Thymus (tissue), 11 donors: ENCODE measurements at regions not wholly inside any gene's neighbourhood (a gene's known extent, or its start where the extent isn't known, plus 50 kb on each side); places are given as distances from the start of the nearest gene placed in this dataset.

Experiments used
- DNase-seq, 9 donors: peaks; one replicate each; pipeline ENCODE4 v3.0.0-alpha.2; 2013; ENCODE audit warnings: low spot score in 9 of 9, low read depth in 6 of 9, missing footprints in 1 of 9
- H3K27ac ChIP-seq, 2 donors: one replicate each; pipeline ENCODE4 v1.5.1; 2013; ENCODE audit warnings: control low read depth in 1 of 2, low read depth in 1 of 2, low read length in 1 of 2, mild to moderate bottlenecking in 1 of 2, moderate library complexity in 1 of 2
- H3K27me3 ChIP-seq, 2 donors: one replicate each; pipeline ENCODE4 v1.5.1; 2013; ENCODE audit warnings: low read length in 1 of 2; ENCODE audit not compliant: control insufficient read depth in 2 of 2, insufficient read depth in 1 of 2
- H3K36me3 ChIP-seq, 2 donors: one replicate each; pipeline ENCODE4 v1.5.1; 2013; ENCODE audit warnings: low read length in 1 of 2, mild to moderate bottlenecking in 1 of 2, moderate library complexity in 1 of 2; ENCODE audit not compliant: control insufficient read depth in 2 of 2, insufficient read depth in 2 of 2
- H3K4me1 ChIP-seq, 2 donors: one replicate each; pipeline ENCODE4 v1.5.1; 2013; ENCODE audit warnings: low read length in 2 of 2; ENCODE audit not compliant: control insufficient read depth in 2 of 2, insufficient read depth in 2 of 2
- H3K4me3 ChIP-seq, 2 donors: one replicate each; pipeline ENCODE4 v1.5.1; 2013; ENCODE audit warnings: low read length in 2 of 2, control low read depth in 1 of 2, mild to moderate bottlenecking in 1 of 2
- H3K9me3 ChIP-seq, 2 donors: one replicate each; pipeline ENCODE4 v1.5.1; 2013; ENCODE audit warnings: low read length in 1 of 2, mild to moderate bottlenecking in 1 of 2; ENCODE audit not compliant: control insufficient read depth in 2 of 2, insufficient read depth in 1 of 2
- WGBS: extraction: QIAGEN DNeasy Blood & Tissue Kit; methylation state at CpG from one replicate; pipeline ENCODE4 v1.1.7; 2013; 5-methylcytosine and 5-hydroxymethylcytosine counted together
- donor health status: healthy.

GRCh38 chr6:120211955-120212792 lies 862.6 kb upstream of the MAN1A1 start:
- no peak overlapping the region for H3K27ac ChIP-seq
- no peaks in the 10 kb centered on the region for H3K27me3 ChIP-seq
- DNase-seq, result no peak
- WGBS, result 55% methylated on average over 4 of the region's 4 CpGs
- H3K9me3 ChIP-seq, result no peaks in the 10 kb centered on the region
- no peaks in the 10 kb centered on the region for H3K4me1 ChIP-seq
- H3K36me3 ChIP-seq, result no peaks in the 10 kb centered on the region
- no peak overlapping the region for H3K4me3 ChIP-seq

DNA sequence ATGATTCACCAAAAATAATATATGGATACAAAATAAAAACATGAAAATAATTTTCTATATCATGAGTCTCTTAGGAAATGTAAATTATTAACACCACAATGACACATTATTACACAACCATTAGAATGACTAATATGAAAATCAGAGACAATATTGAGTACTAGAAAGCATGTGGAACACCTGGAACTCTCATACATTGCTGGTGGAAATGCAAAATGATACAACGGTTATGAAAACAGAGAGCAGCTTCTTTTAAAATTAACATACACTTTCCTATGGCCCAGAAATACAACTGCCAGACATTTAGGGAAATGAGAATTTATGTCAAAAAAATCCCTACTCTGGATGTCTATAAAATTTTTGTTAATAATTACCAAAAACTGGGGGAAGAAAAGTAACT lies 853.3 kb upstream of the MAN1A1 start:
- Histone ChIP-seq H3K4me1 (no peaks in the 10 kb centered on the region), H3K4me3 (no peak overlapping the region), H3K9me3 (no peaks in the 10 kb centered on the region), H3K27me3 (no peaks in the 10 kb centered on the region), H3K36me3 (no peaks in the 10 kb centered on the region), H3K27ac (no peak overlapping the region)
- 91% methylated on average over 1 of the region's 1 CpG for WGBS
- no peak for DNase-seq

DNA sequence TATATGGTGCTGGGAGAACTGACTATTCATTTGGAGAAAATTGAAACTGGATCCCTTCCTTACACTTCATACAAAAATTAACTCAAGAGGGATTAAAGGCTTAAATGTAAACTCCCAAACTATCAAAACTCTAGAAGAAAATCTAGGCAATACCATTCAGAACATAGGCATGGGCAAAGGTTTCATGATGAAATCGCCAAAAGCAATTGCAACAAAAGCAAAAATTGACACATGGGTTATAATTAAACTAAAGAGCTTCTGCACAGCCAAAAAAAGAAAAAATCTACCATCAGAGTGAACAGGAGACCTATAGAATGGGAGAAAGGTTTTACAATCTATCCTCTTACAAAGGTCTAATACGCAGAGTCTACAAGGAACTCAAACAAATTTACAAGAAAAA lies 851.3 kb upstream of the MAN1A1 start:
- Histone ChIP-seq H3K27me3 (no peaks in the 10 kb centered on the region), H3K4me1 (no peaks in the 10 kb centered on the region), H3K27ac (no peak overlapping the region), H3K4me3 (no peak overlapping the region), H3K9me3 (no peaks in the 10 kb centered on the region), H3K36me3 (no peaks in the 10 kb centered on the region)
- 94% methylated on average over 2 of the region's 2 CpGs for WGBS
- no peak for DNase-seq

DNA sequence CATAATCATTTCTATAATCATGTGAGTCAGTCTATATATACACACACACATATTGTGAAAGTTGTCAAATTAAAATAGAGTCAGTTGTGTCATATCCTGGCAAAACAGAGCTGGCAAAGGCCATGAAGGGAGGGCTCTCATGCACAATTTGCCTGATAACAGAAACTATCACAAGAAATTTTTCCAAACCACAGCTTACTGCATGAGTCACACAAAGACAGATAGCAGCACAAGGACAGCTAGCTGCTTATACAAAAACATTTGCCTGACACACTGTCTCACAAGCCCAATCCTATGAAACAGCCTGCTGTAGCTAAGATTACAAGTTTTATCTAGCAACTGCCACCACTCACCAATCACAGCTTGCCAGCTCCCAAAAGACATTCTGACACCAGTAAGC lies 848.5 kb upstream of the MAN1A1 start:
- H3K9me3 ChIP-seq, result no peaks in the 10 kb centered on the region
- DNase-seq, result no peak
- H3K4me3 ChIP-seq, result no peak overlapping the region
- no peaks in the 10 kb centered on the region for H3K27me3 ChIP-seq
- no peaks in the 10 kb centered on the region for H3K36me3 ChIP-seq
- H3K4me1 ChIP-seq, result no peaks in the 10 kb centered on the region
- H3K27ac ChIP-seq, result no peak overlapping the region

DNA sequence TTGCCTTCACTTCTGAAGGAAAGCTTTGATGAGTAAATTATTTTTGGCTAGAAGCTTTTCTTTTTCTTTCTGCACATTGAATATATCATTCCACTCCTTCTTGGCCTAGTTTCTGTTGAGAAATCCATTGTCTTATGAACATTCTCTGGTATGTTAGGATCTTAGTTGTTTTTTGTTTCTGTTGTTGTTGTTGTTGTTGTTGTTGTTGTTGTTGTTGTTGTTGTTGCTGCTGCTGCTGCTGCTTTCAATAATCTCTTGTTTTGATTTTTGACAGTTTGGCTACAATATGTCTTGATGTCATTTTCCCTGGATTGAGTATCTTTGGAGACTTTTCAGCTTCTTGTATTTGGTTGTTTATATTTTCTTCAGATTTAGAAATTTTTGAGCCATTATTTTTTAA lies 836.5 kb upstream of the MAN1A1 start:
- Histone ChIP-seq H3K9me3 (no peaks in the 10 kb centered on the region), H3K4me1 (no peaks in the 10 kb centered on the region), H3K27me3 (no peaks in the 10 kb centered on the region), H3K27ac (no peak overlapping the region), H3K36me3 (no peaks in the 10 kb centered on the region), H3K4me3 (no peak overlapping the region)
- no peak for DNase-seq

DNA sequence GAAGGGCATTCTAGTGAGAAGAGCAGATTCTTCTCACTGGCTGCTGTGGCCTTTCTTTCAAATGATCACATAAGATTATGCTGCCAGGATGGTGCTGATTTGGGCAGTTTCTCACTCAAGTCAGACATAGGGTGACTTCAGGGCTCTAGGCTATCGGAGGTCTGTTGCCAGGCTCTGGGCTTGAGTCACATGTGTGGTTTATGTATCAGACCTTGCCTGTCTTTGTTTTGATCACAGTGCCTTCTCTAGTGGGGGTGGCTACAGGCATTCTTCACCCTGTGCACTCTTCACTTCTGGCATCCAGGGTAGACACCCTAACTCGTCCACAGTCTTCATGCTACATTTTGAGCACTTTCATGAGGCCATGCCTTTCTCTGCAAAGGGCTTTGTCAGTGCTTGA lies 823.7 kb upstream of the MAN1A1 start:
- no peak for DNase-seq
- 83% methylated on average over 2 of the region's 2 CpGs for WGBS
- no peaks in the 10 kb centered on the region for H3K27me3 ChIP-seq
- H3K27ac ChIP-seq, result no peak overlapping the region
- H3K36me3 ChIP-seq, result no peaks in the 10 kb centered on the region
- H3K4me1 ChIP-seq, result no peaks in the 10 kb centered on the region
- H3K9me3 ChIP-seq, result no peaks in the 10 kb centered on the region
- no peak overlapping the region for H3K4me3 ChIP-seq

DNA sequence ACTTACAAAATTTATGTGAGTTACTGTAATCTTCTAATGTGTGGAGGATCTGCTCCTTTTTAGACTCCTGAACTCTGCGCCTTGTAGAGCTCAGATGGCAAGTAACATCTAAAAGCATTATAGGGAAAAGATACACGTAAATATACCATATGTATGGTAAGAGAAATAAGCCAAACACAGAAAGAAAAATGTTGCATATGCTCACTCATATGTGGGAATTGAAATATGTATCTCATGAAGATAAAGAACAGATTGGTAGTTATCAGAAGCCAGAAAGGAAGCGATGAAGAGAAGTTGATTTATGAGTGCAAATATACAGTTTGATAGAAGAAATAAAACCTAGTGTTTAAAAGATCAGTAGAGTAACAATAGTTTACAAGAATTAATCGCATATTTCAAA lies 815.0 kb upstream of the MAN1A1 start:
- H3K4me1 ChIP-seq, result no peaks in the 10 kb centered on the region
- H3K27ac ChIP-seq, result no peak overlapping the region
- H3K9me3 ChIP-seq, result no peaks in the 10 kb centered on the region
- H3K36me3 ChIP-seq, result no peaks in the 10 kb centered on the region
- H3K4me3 ChIP-seq, result no peak overlapping the region
- H3K27me3 ChIP-seq, result no peaks in the 10 kb centered on the region
- DNase-seq, result no peak
- WGBS, result 87% methylated on average over 4 of the region's 4 CpGs

- H3K27ac ChIP-seq, result no peak overlapping the region
- no peaks in the 10 kb centered on the region for H3K4me1 ChIP-seq
- no peaks in the 10 kb centered on the region for H3K27me3 ChIP-seq
- H3K36me3 ChIP-seq, result no peaks in the 10 kb centered on the region
- H3K9me3 ChIP-seq, result no peaks in the 10 kb centered on the region
- no peak overlapping the region for H3K4me3 ChIP-seq
- no peak for DNase-seq
Measured at GRCh38 chr6:120157873-120158272, 808.3 kb upstream of the MAN1A1 start.

DNA sequence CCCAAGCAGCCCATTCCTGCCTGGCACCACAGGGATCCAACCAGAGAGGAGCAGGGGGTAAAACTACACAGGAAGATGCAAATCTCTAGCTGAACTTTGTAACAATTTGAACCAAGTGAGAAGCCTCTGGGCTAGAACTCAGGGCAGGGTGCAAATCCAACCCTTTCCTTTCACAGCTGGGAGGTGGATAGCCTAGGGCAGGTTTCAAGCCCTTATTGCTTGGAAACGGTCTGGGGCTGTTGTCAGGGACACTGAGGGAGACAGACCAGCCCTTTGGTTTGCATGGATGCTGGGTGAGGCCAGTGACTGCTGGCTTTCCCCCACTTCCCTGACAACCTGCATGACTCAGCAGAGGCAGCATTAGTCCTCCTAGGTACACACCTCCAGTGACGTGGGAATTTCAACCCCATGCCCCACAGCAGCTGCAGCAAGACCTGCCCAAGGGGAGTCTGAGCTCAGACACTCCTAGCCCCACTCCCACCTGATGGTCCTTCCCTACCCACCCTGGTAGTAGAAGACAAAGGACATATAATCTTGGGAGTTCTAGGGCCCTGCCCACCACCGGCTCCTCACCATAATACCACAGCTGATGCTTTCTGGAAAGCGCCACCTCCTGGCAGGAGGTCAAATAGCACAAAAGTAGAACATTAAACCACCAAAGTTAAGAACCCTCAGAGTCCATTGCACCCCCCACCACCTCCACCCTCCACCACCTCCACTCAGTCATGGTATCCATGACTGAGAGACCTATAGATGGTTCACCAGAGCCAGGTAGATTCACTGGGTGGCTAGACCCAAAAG lies 797.7 kb upstream of the MAN1A1 start:
- no peaks in the 10 kb centered on the region for H3K36me3 ChIP-seq
- no peaks in the 10 kb centered on the region for H3K4me1 ChIP-seq
- no peaks in the 10 kb centered on the region for H3K27me3 ChIP-seq
- DNase-seq, result no peak
- no peak overlapping the region for H3K27ac ChIP-seq
- H3K4me3 ChIP-seq, result no peak overlapping the region
- 88% methylated on average over 4 of the region's 4 CpGs for WGBS
- H3K9me3 ChIP-seq, result no peaks in the 10 kb centered on the region
